Natural killer cell (primary cell): ENCODE measurements at regions not wholly inside any gene's neighbourhood (a gene's known extent, or its start where the extent isn't known, plus 50 kb on each side); places are given as distances from the start of the nearest gene placed in this dataset.

Source experiments
- ATAC-seq, 3 donors: fragments of 150-1000 bp in 2 of 3; fragments of 200-7000 bp in 1 of 3; cut with Tn5 transposase; 1 replicate in 1 of 3; 2 replicates in 2 of 3; pipeline ENCODE4 v1.10.0; 2021; ENCODE audit warnings: mild to moderate bottlenecking in 2 of 3, moderate library complexity in 2 of 3
- DNase-seq, 2 donors: peaks; one replicate each; pipeline versions ENCODE4 v3.0.0 to v3.0.0-alpha.2; 2013 to 2021; ENCODE audit warnings: mixed read lengths in 1 of 2
- H3K27ac ChIP-seq: one replicate; pipeline ENCODE4 v1.5.1; 2013; ENCODE audit warnings: mild to moderate bottlenecking, low read length
- H3K27me3 ChIP-seq: one replicate; pipeline ENCODE4 v1.6.1; 2013; ENCODE audit warnings: low read length; ENCODE audit not compliant: control insufficient read depth, insufficient read depth
- H3K36me3 ChIP-seq: one replicate; pipeline ENCODE4 v1.6.1; 2013; ENCODE audit warnings: low read length; ENCODE audit not compliant: control insufficient read depth, insufficient read depth
- H3K4me1 ChIP-seq: one replicate; pipeline ENCODE4 v1.6.1; 2013; ENCODE audit warnings: low read length; ENCODE audit not compliant: control insufficient read depth, insufficient read depth
- H3K4me3 ChIP-seq: one replicate; pipeline ENCODE4 v1.5.1; 2013; ENCODE audit warnings: low read length
- H3K9me3 ChIP-seq: one replicate; pipeline ENCODE4 v1.6.1; 2013; ENCODE audit warnings: low read length; ENCODE audit not compliant: control insufficient read depth, insufficient read depth
- H3K27ac Mint-ChIP-seq, 2 donors: one replicate each; pipeline ENCODE4 v1.8.0; 2022; ENCODE audit warnings: mild to moderate bottlenecking in 2 of 2, mixed read lengths in 2 of 2, moderate library complexity in 1 of 2
- H3K27me3 Mint-ChIP-seq, 2 donors: one replicate each; pipeline ENCODE4 v1.8.0; 2022; ENCODE audit warnings: low read depth in 2 of 2, mixed read lengths in 2 of 2
- H3K36me3 Mint-ChIP-seq: one replicate; pipeline ENCODE4 v1.8.0; 2022; ENCODE audit warnings: mixed read lengths
- H3K4me1 Mint-ChIP-seq, 2 donors: one replicate each; pipeline ENCODE4 v1.8.0; 2022; ENCODE audit warnings: mixed read lengths in 2 of 2
- H3K4me3 Mint-ChIP-seq: one replicate; pipeline ENCODE4 v1.8.0; 2022; ENCODE audit warnings: mild to moderate bottlenecking, moderate library complexity, mixed read lengths
- H3K9me3 Mint-ChIP-seq, 2 donors: one replicate each; pipeline ENCODE4 v1.8.0; 2022; ENCODE audit warnings: mixed read lengths in 2 of 2
- CTCF ChIP-seq: fragments of 200-600 bp; IDR thresholded peaks from one replicate; pipeline ENCODE4 v1.8.0; 2022; ENCODE audit warnings: antibody characterized with exemption
- WGBS: methylation state at CpG from one replicate; pipeline ENCODE4 v1.1.7; 2013; ENCODE audit warnings: missing lambda C conversion rate; ENCODE audit not compliant: insufficient coverage; 5-methylcytosine and 5-hydroxymethylcytosine counted together
- intact Hi-C: fragments of 100-400 bp; cut with micrococcal nuclease; formaldehyde crosslinking; loops from one replicate; pipeline ENCODE4 v1.14.2; 2022

DNA sequence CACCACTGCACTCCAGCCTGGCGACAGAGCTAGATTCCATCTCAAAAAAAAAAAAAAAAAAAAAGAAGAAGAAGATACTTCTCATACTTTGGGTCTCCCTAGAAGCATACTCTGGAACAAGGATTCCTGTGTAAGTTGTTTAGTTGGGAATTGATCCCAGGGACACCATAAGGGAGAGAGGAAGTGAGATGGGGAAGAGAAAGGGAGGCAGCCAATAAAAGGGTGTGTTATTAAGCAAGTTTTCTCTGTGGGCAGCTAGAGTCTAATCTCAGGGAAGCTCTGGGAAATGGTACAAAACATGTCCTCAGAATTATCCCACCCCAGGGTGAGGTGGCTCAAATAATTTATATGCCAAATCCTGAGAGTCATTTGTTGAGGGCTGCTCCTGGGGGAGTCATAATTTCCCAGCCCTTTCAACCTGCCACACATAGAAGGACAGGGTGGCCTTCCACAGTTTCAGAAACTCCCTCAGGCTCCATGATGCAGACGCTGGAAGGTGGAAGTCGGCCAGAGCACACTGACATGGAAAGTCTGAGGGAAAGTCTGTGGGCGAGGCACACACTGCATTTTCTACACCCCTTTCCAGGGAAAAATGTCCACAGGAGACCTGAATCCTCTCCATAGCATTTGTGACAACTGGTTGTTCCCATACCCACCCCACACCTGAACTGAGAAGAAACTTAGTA, 86.4 kb upstream of the SLC4A7 start:
- Histone ChIP-seq H3K36me3 (no peaks in the 10 kb centered on the region), H3K27ac (no peak overlapping the region), H3K27me3 (no peaks in the 10 kb centered on the region), H3K4me3 (no peak overlapping the region), H3K9me3 (no peaks in the 10 kb centered on the region), H3K4me1 (no peaks in the 10 kb centered on the region)
- TF ChIP-seq CTCF: no peak
- no peak for ATAC-seq
- intact Hi-C loops: no loop called here
- Mint-ChIP-seq H3K4me1 (peaks cover 3 to 4% of the 10 kb centered on the region in 2 donors), H3K4me3 (no peak overlapping the region), H3K27me3 (no peaks in the 10 kb centered on the region), H3K27ac (no peak overlapping the region), H3K36me3 (no peaks in the 10 kb centered on the region), H3K9me3 (no peaks in the 10 kb centered on the region)
- no peak for DNase-seq
- 94% methylated on average over 3 of the region's 4 CpGs for WGBS

DNA sequence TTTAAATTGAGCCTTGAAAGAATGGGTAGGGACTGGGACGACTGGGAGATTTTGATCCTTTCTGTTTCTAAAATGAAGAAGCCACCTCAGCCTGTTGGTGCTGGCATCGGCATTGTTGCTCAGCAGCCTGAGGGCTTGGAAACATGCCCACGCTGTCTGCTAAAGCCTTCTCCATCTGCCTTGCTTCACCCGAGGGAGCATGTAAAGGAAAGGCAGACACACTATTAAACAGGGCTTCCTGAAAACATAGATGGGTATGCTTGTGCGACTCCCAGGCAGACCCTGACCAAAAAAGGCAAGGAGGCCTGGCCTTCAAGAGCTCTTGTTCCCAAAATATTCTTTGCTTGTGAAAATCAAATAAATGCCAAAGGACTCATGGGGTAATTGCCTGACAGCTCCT, 84.2 kb upstream of the SLC4A7 start:
- H3K9me3 Mint-ChIP-seq: no peaks in the 10 kb centered on the region
- intact Hi-C loops: no loop called here
- 84% methylated on average over 5 of the region's 5 CpGs for WGBS
- H3K27ac ChIP-seq: no peak overlapping the region
- no peaks in the 10 kb centered on the region for H3K4me1 ChIP-seq
- DNase-seq: no peak
- no peaks in the 10 kb centered on the region for H3K27me3 ChIP-seq
- no peak for TF ChIP-seq CTCF
- H3K36me3 ChIP-seq: no peaks in the 10 kb centered on the region
- H3K36me3 Mint-ChIP-seq: no peaks in the 10 kb centered on the region
- no peaks in the 10 kb centered on the region for H3K27me3 Mint-ChIP-seq
- H3K4me3 ChIP-seq: no peak overlapping the region
- H3K9me3 ChIP-seq: no peaks in the 10 kb centered on the region
- no peak for ATAC-seq
- no peaks in the 10 kb centered on the region for H3K4me1 Mint-ChIP-seq
- no peak overlapping the region for H3K27ac Mint-ChIP-seq
- H3K4me3 Mint-ChIP-seq: no peak overlapping the region

GRCh38 chr3:27567251-27567650, 83.1 kb upstream of the SLC4A7 start:
- Histone ChIP-seq H3K27ac (no peak overlapping the region), H3K9me3 (no peaks in the 10 kb centered on the region), H3K36me3 (no peaks in the 10 kb centered on the region), H3K27me3 (no peaks in the 10 kb centered on the region), H3K4me1 (no peaks in the 10 kb centered on the region), H3K4me3 (no peak overlapping the region)
- Mint-ChIP-seq H3K4me3 (no peak overlapping the region), H3K27me3 (no peaks in the 10 kb centered on the region), H3K36me3 (no peaks in the 10 kb centered on the region), H3K4me1 (no peaks in the 10 kb centered on the region), H3K27ac (no peak overlapping the region), H3K9me3 (no peaks in the 10 kb centered on the region)
- no CpG with 5 or more reads among the region's 1 CpG for WGBS
- intact Hi-C loops: no loop called here
- DNase-seq (no peak), ATAC-seq (no peak)
- TF ChIP-seq CTCF: no peak

- no peak for DNase-seq
- no peak overlapping the region for H3K4me3 Mint-ChIP-seq
- intact Hi-C loops: no loop called here
- Histone ChIP-seq H3K4me1 (no peaks in the 10 kb centered on the region), H3K36me3 (no peaks in the 10 kb centered on the region), H3K9me3 (no peaks in the 10 kb centered on the region), H3K27ac (no peak overlapping the region), H3K4me3 (no peak overlapping the region), H3K27me3 (no peaks in the 10 kb centered on the region)
- no peak overlapping the region for H3K27ac Mint-ChIP-seq
- 79% methylated on average over 5 of the region's 5 CpGs for WGBS
- no peaks in the 10 kb centered on the region for H3K9me3 Mint-ChIP-seq
- H3K4me1 Mint-ChIP-seq: no peaks in the 10 kb centered on the region
- no peaks in the 10 kb centered on the region for H3K36me3 Mint-ChIP-seq
- TF ChIP-seq CTCF: no peak
- ATAC-seq: no peak
- no peaks in the 10 kb centered on the region for H3K27me3 Mint-ChIP-seq
Measured at GRCh38 chr3:27565201-27565852, 81.1 kb upstream of the SLC4A7 start.
